ENCODE measurements at regions not wholly inside any gene's neighbourhood (a gene's known extent, or its start where the extent isn't known, plus 50 kb on each side); places are given as distances from the start of the nearest gene placed in this dataset.
A peak's percentile ranks its signal among the peaks of the same experiment; 100 is the strongest.
"Not testable (repeated sequence)": the region's sequence is repeated elsewhere in the genome, so short reads cannot be mapped to it uniquely, and the experiment has no call there.

GRCh38 chr6:154938221-154938580 is 56.9 kb upstream of the TIAM2 start:
- ATAC-seq (peak in 1 of 8 donors; percentile 31), DNase-seq (no peak)
- no peak overlapping the region for H3K27ac ChIP-seq
- H3K36me3 ChIP-seq: no peaks in the 10 kb centered on the region
- intact Hi-C loops (cut with DNase I): no loop called here
- H3K27me3 ChIP-seq: no peaks in the 10 kb centered on the region
- H3K4me1 ChIP-seq: no peaks in the 10 kb centered on the region
- 45 to 65% methylated on average over 9 of the region's 9 CpGs for WGBS, 2 donors
- H3K9me3 ChIP-seq: no peaks in the 10 kb centered on the region
- no peak overlapping the region for H3K4me3 ChIP-seq
- TF ChIP-seq, protein P1, sequence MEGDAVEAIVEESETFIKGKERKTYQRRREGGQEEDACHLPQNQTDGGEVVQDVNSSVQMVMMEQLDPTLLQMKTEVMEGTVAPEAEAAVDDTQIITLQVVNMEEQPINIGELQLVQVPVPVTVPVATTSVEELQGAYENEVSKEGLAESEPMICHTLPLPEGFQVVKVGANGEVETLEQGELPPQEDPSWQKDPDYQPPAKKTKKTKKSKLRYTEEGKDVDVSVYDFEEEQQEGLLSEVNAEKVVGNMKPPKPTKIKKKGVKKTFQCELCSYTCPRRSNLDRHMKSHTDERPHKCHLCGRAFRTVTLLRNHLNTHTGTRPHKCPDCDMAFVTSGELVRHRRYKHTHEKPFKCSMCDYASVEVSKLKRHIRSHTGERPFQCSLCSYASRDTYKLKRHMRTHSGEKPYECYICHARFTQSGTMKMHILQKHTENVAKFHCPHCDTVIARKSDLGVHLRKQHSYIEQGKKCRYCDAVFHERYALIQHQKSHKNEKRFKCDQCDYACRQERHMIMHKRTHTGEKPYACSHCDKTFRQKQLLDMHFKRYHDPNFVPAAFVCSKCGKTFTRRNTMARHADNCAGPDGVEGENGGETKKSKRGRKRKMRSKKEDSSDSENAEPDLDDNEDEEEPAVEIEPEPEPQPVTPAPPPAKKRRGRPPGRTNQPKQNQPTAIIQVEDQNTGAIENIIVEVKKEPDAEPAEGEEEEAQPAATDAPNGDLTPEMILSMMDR (IDR thresholded peaks at IDR 0.05): no peak

DNA sequence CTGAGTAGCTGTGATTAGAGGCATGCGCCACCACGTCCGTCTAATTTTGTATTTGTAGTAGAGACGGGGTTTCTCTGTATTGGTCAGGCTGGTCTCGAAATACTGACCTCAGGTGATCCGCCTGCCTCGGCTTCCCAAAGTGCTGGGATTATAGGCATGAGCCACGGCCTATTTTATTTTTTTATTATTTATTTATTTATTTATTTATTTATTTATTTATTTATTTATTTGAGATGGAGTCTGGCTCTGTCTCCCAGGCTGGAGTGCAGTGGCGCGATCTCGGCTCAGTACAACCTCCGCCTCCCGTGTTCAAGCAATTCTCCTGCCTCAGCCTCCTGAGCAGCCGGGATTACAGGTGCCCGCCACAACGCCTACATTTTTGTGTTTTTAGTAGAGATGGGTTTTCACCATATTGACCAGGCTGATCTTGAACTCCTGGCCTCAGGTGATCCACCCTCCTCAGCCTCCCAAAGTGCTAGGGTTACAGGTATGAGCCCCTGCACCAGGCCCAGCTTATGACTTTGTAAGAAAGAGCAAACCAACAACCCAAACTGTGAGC is 56.3 kb upstream of the TIAM2 start:
- DNase-seq; H3K27ac ChIP-seq; H3K4me1 ChIP-seq; intact Hi-C loops (cut with DNase I); H3K9me3 ChIP-seq; H3K27me3 ChIP-seq; H3K36me3 ChIP-seq; ATAC-seq; H3K4me3 ChIP-seq: not testable (repeated sequence)
- 97 to 99% methylated on average over 16 of the region's 16 CpGs for WGBS, 2 donors

DNA sequence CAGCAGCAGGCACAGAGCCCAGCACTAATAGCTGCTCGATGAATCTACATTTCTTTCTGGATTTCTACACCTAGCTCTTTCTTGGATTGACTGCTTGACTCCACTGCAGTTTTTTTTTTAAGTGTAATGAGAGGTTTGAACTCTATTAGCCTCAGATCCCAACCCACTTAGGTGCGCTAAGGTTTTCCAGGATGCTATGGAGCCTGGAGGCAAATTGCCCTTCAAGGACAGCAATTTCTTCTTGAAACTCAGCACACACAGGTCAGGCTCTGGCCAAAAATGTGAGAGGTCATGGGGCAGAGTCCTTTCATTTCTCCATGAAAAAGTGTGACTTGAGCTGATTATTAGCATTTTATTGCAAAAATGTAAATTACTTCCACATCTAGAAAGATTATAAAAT is 52.3 kb upstream of the TIAM2 start:
- DNase-seq: no peak
- WGBS, 2 donors: 96 to 99% methylated on average over 2 of the region's 2 CpGs

DNA sequence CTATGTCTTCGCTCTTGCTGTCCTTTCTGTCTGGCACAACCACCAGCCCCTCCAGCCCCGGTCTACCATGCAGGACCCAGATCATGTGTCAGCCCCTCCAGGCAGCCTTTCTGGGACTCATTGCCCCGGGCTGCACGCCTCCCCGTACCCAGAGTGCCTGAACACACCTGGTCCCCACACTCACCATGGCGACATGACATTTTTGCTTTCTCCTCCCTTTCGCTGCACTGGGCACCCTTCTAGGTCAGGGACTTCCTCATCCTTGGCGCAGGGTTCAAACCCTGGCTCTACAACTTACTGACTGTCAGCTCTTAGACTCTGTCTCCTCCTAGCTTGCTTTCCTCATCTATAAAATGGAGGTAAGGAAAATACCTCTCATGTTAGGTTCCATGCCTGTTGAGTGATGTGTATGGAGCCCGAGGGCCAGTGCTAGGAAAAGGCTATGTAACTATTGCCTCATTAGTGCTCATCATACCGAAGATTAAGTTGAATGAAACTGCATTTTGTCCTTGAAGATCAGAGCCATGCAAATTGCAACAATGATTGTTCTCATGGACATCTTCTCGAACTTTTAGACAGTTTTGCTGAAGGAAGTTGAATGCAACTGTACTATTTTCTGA is 49.7 kb upstream of the TIAM2 start:
- TF ChIP-seq, protein P1 (IDR thresholded peaks at IDR 0.05): no peak
- Histone ChIP-seq H3K27me3 (no peaks in the 10 kb centered on the region), H3K4me1 (no peaks in the 10 kb centered on the region), H3K27ac (no peak overlapping the region), H3K36me3 (peaks cover 0 to 32% (median 3%) of the 10 kb centered on the region in 9 donors), H3K4me3 (no peak overlapping the region), H3K9me3 (no peaks in the 10 kb centered on the region)
- intact Hi-C loops (cut with DNase I): no loop called here
- no peak for DNase-seq
- no peak for ATAC-seq
- 94 to 97% methylated on average over 11 of the region's 11 CpGs for WGBS, 2 donors

More for the DNA sequence above, 52.3 kb upstream of the TIAM2 start:
- no peaks in the 10 kb centered on the region for H3K9me3 ChIP-seq
- H3K27ac ChIP-seq: no peak overlapping the region
- intact Hi-C loops (cut with DNase I): no loop called here
- no peak overlapping the region for H3K4me3 ChIP-seq
- no peak for ATAC-seq
- TF ChIP-seq, protein P1 (IDR thresholded peaks at IDR 0.05): no peak
- no peaks in the 10 kb centered on the region for H3K4me1 ChIP-seq
- H3K36me3 ChIP-seq: peaks cover 0 to 29% (median 3%) of the 10 kb centered on the region in 9 donors
- H3K27me3 ChIP-seq: no peaks in the 10 kb centered on the region

All from heart right ventricle (tissue), 16 donors.